ENCODE measurements at regions not wholly inside any gene's neighbourhood (a gene's known extent, or its start where the extent isn't known, plus 50 kb on each side); places are given as distances from the start of the nearest gene placed in this dataset.

- DNase-seq: no peak
Measured at GRCh38 chr12:68452078-68452715, 120.0 kb upstream of the MDM1 start.

DNA sequence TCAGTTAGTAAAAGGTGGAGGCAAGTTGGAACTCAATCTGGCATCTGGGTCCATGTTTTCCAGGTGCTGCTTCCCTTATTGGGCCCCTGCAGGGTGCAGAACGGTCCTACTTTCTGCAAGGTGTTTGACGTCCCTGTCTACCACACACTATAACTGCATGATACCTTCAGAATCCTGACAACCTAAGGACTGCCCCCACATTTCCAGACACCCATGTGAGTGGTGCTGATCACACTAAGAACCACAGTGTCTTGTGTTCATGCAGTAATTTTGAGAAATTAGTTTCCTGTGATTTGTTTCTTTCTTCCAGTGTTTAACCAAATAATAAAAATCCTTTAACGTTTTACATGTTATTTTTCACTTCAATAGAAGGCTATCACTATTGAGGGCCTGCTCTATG is 121.1 kb upstream of the MDM1 start:
- DNase-seq: no peak

DNA sequence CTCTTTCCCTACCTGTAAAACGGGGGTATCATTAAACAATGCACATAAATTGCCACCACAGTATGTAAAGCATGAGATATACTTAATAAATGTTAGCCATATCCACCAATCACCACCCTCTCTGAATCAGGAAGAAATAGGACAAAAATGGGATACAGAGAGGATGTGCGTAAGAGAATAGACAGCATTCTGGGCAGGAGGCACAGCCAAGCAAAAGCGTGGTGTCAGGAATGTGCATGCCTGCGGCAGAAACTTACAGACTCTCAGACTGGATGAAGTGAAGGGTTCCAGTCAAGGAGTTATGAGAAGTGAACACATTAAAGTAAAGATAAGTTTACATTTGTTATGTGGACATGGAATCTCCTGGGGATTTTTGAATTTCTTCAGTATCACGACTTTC is 121.7 kb upstream of the MDM1 start:
- no peak for DNase-seq

- DNase-seq: no peak
Measured at GRCh38 chr12:68454892-68455291, 122.7 kb upstream of the MDM1 start.

DNA sequence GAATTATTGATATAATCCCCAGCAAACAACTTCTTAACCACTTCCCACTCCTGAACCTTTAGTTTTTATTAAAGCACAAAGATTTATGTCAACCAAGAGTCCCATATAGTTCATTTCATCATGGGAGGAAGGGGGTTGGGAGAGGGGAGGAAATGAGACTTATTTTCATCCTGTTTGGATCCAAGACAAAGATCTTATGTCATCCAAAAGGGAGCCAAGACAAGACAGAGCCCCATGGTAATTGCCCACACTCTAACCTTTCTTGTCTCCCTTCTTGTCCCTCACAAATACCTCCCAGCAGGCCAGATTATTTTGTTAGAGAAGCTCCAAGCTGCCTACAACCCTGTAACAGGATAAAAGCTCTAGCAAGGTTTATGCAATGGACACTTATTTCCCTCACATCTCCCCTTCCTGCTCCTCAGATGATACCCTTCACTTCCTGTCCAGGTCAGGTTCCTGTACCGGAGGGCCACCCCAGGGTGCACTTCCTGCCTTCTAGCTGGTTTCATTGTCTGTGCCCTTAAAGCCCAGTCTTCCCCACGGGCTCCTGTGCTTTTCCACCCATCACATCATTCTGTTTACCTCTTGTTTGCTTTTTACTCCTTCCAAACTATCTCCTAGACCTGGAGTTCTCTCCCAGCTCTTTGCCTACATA is 123.7 kb upstream of the MDM1 start:
- no peak for DNase-seq

- no peak for DNase-seq
Measured at GRCh38 chr12:68458866-68459265, 126.7 kb upstream of the MDM1 start.

- no peak for DNase-seq
Measured at GRCh38 chr12:68460236-68460635, 128.1 kb upstream of the MDM1 start.

- no peak for DNase-seq
Measured at GRCh38 chr12:68461645-68462044, 129.5 kb upstream of the MDM1 start.

DNA sequence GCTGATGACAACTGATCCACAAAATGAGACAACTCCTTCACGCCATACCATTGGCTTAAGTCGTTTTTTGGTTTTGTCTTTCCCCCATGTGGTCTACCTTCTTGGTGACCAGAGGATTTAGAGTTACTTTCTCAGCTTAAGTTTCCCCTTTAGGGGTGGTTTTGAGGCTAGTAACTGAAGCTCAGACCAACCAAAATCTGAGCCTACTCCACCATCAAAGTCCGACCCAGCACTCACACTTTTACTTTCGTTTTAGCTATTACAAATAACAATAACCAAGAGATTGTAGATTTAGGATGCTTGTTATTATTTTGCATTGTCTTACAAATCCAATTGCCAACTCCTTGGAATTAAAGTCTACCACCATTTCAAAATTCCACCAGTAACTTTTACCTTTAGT is 130.6 kb upstream of the MDM1 start:
- no peak for DNase-seq

DNA sequence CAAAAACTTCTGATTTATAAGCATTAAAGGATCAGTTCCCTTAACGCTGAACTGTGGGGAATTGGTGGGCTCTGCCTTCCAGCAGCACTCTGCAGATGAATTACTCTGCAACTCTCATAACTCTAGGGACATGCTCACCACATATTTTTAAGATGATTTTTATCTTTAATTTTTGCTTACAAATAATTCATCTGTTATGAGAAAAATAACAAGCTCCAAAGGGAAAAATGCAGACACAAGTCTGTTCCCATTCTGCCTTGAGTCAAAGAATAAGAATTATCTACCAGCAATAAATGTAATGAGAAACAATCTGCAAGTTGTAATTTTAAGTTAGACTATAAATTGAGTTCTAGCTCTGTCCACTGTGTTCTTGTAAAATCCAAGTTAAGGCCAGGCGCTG is 133.1 kb upstream of the MDM1 start:
- no peak for DNase-seq

DNA sequence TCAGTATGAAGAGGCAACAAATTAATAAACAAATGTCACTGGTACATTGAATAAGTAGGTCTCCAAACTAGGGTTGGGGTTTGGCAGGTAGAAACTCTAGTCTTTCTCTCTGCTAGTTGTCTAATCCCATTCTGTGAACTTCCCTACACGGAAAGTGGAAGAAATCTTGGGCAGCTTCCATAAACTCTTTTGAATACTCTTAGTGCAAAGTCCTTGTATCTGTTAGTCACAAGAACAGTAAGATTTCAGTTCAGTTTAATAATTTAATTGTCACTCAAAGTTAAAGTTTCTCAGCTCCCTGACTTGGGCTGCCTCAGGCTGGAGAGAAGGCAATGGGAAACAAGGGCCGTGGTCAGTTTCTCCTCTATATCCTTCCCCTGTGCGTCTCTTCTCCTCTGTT is 135.4 kb upstream of the MDM1 start:
- DNase-seq: no peak

DNA sequence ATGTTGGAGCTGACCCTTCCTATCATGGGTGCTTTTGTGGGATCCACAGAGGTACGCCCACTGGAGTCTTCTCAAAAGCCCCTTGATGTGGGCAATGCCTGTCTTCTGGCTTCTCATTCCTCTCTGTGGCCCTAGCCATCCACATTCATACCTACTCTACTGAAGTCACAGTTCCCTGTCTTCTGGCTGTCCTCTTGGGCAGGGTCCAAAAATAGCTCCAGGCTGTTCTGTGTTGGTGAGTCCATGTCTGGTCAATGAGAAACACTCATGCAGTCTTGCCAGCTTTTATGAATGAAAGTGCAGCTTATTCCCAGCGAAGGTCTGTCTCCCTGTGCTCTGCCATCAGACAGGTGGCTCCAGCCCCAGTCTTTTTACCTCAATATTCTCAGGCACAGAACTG is 135.9 kb upstream of the MDM1 start:
- DNase-seq: no peak

- DNase-seq: no peak
Measured at GRCh38 chr12:68469113-68469512, 137.0 kb upstream of the MDM1 start.

DNA sequence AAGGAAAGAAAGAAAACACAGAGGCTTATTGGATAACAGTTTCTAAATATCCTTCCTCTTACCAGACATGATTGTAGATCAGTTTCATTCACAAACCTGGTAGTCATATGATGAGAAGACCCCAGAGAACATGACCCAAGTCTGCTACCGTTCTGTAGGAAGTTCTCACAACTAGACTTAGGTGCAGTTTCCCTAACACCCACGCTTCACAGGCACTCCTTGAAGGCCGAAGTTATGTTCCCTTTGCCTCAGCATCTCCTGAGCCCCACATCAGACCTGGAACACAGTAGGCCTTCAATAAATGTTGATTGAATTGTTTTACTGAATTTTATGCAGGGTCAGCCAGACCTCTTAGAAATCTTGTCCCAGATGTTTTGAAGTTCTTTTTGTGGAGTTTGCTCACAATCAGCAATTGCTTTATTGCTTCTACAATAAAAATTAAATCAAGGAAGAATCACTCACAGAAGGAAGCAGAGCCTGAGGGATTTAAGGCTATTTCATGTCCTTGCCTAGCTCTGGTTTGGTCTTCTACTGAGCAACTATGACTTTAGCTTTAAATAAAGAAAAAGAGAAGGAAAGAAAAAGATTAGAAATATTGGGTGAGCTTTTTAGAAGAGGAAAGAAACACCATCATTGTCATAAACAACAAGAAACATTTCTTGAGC is 138.6 kb upstream of the MDM1 start:
- no peak for DNase-seq

DNA sequence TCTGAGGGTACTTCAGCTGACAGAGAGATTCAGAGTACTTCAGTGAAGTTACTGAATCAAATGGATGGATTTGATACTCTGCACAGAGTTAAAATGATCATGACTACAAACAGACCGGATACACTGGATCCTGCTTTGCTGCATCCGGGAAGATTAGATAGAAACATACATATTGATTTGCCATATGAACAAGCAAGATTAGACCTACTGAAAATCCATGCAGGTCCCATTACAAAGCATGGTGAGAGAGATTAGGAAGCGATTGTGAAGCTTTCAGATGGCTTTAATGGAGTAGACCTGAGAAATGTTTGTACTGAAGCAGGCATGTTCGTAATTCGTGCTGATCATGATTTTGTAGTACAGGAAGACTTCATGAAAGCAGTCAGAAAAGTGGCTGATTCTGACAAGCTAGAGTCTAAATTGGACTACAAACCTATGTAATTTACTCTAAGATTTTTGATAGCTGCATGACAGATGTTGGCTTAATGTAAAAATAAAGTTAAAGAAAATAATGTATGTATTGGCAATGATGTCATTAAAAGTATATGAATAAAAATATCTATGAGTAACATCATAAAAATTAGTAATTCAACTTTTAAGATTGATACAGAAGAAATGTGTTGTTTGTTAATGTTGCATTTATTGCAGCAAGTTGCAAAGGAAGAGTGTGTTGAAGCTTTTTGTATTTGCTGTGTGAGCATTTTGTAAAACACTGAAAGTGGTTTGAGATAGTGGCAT is 136.1 kb upstream of the RAP1B start:
- no peak for DNase-seq

DNA sequence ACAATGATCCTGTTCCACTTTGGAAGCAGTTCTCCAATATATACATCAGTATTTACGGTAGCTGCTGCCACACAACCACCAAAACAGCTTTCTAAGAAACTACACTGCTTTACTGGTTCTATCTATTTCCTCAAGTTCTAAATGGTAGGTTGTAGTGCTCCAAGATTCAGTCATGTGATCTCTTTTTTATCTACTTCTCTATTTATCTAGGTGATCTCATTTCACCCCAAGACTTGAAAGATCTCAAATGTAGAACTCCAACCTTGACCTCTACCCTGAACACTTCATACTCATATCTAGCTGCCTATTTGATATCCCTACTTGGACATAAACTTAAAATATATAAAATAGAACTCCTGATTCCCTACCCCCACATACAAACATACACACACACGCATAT is 133.9 kb upstream of the RAP1B start:
- no peak for DNase-seq

GRCh38 chr12:68477261-68477772 is 133.4 kb upstream of the RAP1B start:
- DNase-seq: no peak

DNA sequence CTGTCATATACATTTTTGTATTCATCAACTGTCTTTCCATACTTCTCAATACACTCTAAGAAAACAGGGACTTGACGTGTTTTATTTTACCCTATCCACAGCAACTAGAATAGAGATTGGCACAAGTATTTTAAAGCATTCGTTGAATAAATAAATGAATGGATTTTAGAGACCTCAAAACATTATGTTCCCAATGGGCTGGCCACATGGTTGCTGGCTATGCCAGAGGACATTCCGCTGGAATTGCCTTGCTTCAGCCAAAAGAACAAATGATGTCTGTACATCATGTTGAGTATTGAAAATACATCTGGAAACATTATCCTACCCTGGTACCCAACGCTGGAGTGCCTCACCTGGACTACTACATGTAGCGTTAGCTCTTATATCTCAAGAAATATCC is 132.8 kb upstream of the RAP1B start:
- DNase-seq: no peak

DNA sequence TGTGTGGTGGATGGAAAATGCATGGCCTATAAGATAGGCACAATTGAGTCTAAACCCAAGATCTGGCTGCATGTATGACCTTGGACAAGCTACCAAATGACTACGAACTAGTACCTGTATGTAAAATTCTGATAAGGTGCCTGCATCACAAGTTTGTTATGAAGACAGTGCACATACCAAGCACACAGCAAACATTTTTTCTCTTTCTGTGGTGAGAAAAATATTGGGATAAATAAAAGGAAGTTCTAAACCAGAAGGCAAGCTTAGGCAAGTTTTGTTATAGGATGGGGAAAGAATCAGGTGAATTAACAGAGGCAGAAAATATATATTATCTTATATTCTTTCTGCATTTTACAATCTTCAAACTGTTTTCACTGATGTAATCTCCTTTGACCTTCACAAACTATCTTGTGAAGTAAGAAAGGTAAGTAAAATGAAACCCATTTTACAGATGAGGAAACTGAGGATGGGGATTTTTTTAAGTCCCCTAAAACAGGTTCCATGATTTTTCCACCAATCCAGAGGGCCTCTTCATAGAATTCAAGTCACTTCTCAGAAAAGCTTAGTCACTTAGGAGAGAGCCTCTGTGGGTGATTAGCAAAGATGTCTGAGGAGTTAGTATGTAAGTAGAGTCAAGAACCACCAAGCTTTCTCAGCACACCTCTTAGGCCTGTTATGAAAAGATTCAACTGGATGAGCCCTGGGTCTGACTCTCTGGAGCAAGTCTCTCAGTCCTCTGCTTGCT is 132.0 kb upstream of the RAP1B start:
- no peak for DNase-seq

DNA sequence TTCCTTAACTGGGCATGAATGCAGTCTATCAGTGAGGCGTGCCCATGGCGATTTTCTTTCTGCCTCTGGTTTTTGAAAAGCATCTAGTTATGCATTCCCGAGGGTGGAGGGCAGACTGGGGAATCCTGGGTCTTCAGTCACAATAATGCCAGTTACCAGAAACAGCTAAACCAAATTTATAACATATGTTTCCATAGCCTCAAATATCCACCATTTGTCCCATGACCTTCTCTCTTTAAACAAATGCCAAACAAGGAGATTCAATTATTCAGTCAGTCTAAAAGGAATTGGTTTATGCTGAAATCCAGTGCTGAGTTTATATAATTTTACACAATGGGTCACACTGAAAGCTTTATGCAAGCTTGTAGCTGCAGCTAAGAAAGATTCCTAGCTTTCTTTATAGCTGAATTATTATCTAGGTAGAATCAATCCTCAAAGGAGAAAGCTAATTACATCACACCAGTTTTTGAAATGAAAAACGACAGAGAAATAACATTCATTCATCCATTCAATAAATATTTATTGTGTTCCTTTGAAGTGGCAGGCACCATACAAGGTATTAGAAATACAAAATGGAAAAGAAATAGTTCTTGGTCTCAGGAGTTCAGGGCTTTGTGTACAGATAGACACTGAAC is 131.3 kb upstream of the RAP1B start:
- DNase-seq: no peak

DNA sequence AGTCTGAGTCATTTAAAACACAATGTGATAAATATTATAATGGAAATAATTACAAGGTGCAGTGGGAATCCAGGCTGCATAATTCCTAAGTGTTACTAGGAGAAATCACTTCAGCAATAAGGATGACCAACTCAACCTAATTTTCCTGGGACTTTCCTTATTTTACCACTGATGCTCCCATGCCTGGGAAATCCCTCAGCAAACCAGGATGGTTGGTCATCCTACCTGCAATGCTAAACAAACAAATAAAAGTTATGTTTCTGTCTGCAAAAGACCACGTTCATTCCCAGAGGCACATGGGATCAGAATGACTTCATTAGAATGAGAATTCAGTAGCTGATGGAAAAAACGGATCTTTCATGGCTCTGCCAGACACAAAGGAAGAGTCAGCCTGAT is 130.8 kb upstream of the RAP1B start:
- no peak for DNase-seq

GRCh38 chr12:68480526-68480925 is 130.2 kb upstream of the RAP1B start:
- no peak for DNase-seq
